Breast epithelium (tissue), 4 donors: ENCODE measurements at regions not wholly inside any gene's neighbourhood (a gene's known extent, or its start where the extent isn't known, plus 50 kb on each side); places are given as distances from the start of the nearest gene placed in this dataset.

Experiments used
- DNase-seq, 2 donors: peaks; one replicate each; pipeline ENCODE4 v3.0.0-alpha.2; 2019; ENCODE audit warnings: low spot score in 2 of 2
- H3K27ac ChIP-seq, 2 donors: fragments of 200-600 bp; sonication (generic) in 1 of 2; one replicate each; pipeline ENCODE4 v1.5.1; 2016 to 2019; ENCODE audit warnings: mild to moderate bottlenecking in 1 of 2
- H3K27me3 ChIP-seq, 2 donors: fragments of 200-600 bp; sonication (generic) in 1 of 2; one replicate each; pipeline versions ENCODE4 v1.5.1 to v1.6.0; 2017 to 2019; ENCODE audit warnings: control low read depth in 1 of 2, mild to moderate bottlenecking in 1 of 2
- H3K36me3 ChIP-seq: fragments of 200-600 bp; one replicate; pipeline ENCODE4 v1.5.1; 2019
- H3K4me1 ChIP-seq, 2 donors: fragments of 200-600 bp; sonication (generic); one replicate each; pipeline ENCODE4 v1.5.1; 2016 to 2019; ENCODE audit warnings: control low read depth in 1 of 2
- H3K4me3 ChIP-seq, 3 donors: fragments of 200-600 bp; sonication (generic); 1 replicate in 2 of 3; 2 replicates in 1 of 3; pipeline ENCODE4 v1.5.1; 2016 to 2019; ENCODE audit warnings: mild to moderate bottlenecking in 3 of 3, moderate library complexity in 2 of 3
- H3K9me3 ChIP-seq, 2 donors: fragments of 200-600 bp; sonication (generic) in 1 of 2; one replicate each; pipeline ENCODE4 v1.5.1; 2016 to 2019; ENCODE audit warnings: control low read depth in 1 of 2
- POLR2A ChIP-seq: fragments of 450-650 bp; IDR thresholded peaks from one replicate; pipeline ENCODE4 v1.6.1; 2016; ENCODE audit warnings: antibody characterized with exemption, mild to moderate bottlenecking, moderate library complexity
- POLR2AphosphoS5 ChIP-seq, 3 donors: sonication (generic); formaldehyde crosslinking; IDR thresholded peaks; one replicate each; pipeline ENCODE4 v1.6.1; 2017; ENCODE audit warnings: antibody characterized with exemption in 3 of 3
- intact Hi-C: fragments of 100-400 bp; cut with DNase I; formaldehyde crosslinking; loops from one replicate; pipeline ENCODE4 v1.15.1; 2023; ENCODE audit warnings: low total_unique reads
- TF ChIP-seq, protein P1 (sequence below), 3 donors: fragments of 450-650 bp; IDR thresholded peaks; one replicate each; pipeline ENCODE4 v1.5.1; 2016 to 2017; ENCODE audit warnings: antibody characterized with exemption in 3 of 3, mild to moderate bottlenecking in 3 of 3, moderate library complexity in 3 of 3

DNA sequence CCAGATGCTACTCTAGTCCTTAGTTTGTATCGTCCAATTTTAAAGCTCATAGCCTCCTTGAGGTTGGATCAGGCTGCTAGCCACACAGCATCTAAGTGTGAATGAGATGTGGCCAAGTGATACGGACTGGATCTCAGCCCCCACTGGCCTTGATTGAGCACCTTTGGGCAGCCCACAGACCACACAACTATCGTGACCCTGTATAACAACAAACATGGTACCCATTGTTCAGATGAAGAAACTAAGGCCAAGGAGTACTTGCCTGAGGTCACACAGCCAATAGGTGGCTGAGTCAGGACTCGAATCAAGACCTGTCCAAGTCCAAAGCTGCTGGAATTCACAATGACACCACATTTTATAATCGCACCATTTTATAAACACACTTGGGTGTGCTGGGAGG is 73.0 kb upstream of the IRX3 start:
- Histone ChIP-seq H3K36me3 (no peaks in the 10 kb centered on the region), H3K4me3 (no peak overlapping the region), H3K4me1 (no peaks in the 10 kb centered on the region), H3K27ac (no peak overlapping the region), H3K27me3 (no peaks in the 10 kb centered on the region), H3K9me3 (peaks cover 2 to 4% of the 10 kb centered on the region in 2 donors)
- TF ChIP-seq POLR2AphosphoS5 (IDR thresholded peaks at IDR 0.05) (no peak), POLR2A (no peak)
- TF ChIP-seq, protein P1, sequence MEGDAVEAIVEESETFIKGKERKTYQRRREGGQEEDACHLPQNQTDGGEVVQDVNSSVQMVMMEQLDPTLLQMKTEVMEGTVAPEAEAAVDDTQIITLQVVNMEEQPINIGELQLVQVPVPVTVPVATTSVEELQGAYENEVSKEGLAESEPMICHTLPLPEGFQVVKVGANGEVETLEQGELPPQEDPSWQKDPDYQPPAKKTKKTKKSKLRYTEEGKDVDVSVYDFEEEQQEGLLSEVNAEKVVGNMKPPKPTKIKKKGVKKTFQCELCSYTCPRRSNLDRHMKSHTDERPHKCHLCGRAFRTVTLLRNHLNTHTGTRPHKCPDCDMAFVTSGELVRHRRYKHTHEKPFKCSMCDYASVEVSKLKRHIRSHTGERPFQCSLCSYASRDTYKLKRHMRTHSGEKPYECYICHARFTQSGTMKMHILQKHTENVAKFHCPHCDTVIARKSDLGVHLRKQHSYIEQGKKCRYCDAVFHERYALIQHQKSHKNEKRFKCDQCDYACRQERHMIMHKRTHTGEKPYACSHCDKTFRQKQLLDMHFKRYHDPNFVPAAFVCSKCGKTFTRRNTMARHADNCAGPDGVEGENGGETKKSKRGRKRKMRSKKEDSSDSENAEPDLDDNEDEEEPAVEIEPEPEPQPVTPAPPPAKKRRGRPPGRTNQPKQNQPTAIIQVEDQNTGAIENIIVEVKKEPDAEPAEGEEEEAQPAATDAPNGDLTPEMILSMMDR (IDR thresholded peaks at IDR 0.05), result no peak
- DNase-seq, result no peak
- intact Hi-C loops, result no loop called here

DNA sequence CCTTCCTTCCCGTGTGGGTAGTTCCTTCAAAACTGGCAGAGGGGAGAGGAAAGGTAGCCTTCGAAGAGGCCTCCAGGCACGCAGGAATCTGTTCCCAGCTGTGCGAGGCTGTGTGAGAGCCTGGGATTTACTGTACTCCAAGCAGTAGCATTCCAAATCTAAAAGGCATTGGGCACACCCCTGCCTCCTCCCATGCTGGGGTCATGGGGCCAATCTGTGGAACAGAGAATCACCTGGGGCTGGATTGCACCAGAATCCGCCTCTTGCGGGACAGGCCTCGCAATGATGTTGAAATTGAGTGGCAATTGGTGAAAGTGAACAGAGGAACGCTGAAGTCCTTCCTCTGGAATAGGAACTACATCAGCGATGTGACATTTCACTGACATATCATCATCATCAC is 72.5 kb upstream of the IRX3 start:
- no peaks in the 10 kb centered on the region for H3K4me1 ChIP-seq
- no peak for DNase-seq
- H3K4me3 ChIP-seq, result no peak overlapping the region
- no peak for TF ChIP-seq POLR2AphosphoS5 (IDR thresholded peaks at IDR 0.05)
- TF ChIP-seq, protein P1 (IDR thresholded peaks at IDR 0.05), result no peak
- TF ChIP-seq POLR2A, result no peak
- H3K27me3 ChIP-seq, result no peaks in the 10 kb centered on the region
- H3K27ac ChIP-seq, result no peak overlapping the region
- H3K36me3 ChIP-seq, result no peaks in the 10 kb centered on the region
- intact Hi-C loops, result no loop called here
- H3K9me3 ChIP-seq, result peaks cover 4 to 7% of the 10 kb centered on the region in 2 donors

DNA sequence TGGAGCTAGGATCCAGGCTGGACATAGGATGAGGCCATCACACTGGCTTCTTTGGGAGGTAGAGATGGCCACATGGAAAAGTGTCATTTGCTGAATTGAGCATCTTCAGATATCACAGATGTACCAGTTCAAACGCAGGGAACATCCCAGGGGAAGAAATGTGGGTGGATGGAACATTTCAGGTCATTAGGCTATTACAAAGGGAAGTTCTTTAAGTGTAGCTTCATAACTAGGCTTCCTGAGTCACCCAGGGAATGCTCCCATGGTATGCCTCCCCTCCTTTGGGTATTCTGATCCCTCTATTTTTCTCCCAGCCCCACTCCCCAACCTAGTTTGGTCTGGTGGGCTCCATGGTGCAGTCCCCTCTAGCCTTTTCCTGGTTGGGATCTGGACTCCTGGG is 69.8 kb upstream of the IRX3 start:
- Histone ChIP-seq H3K9me3 (peaks cover 4 to 10% of the 10 kb centered on the region in 2 donors), H3K4me1 (no peaks in the 10 kb centered on the region), H3K4me3 (no peak overlapping the region), H3K27ac (no peak overlapping the region), H3K36me3 (no peaks in the 10 kb centered on the region), H3K27me3 (no peaks in the 10 kb centered on the region)
- TF ChIP-seq, protein P1 (IDR thresholded peaks at IDR 0.05), result no peak
- TF ChIP-seq POLR2AphosphoS5 (IDR thresholded peaks at IDR 0.05) (no peak), POLR2A (no peak)
- no peak for DNase-seq
- intact Hi-C loops, result no loop called here

DNA sequence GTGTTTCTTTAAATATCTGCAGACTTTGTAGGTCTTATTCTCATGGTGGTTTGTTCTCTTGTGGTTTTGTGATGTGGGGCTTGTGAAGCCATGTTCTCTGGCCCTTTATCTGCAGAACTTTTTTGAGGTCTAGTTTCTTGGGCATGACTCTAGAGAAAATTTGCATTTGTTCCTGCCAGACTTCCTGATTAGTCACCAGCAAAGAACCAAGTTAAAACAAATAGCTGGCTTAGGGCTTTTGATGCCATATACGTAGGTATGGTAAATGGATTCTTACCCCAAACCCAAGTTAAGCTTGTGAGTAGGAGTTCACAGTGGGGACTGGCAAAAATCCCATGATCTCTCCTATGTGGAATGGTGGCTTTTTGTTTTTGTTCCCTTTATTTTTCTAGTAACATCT is 68.7 kb upstream of the IRX3 start:
- Histone ChIP-seq H3K27ac (no peak overlapping the region), H3K4me3 (no peak overlapping the region), H3K27me3 (no peaks in the 10 kb centered on the region), H3K4me1 (no peaks in the 10 kb centered on the region), H3K36me3 (no peaks in the 10 kb centered on the region), H3K9me3 (peaks cover 4 to 10% of the 10 kb centered on the region in 2 donors)
- TF ChIP-seq, protein P1 (IDR thresholded peaks at IDR 0.05), result no peak
- TF ChIP-seq POLR2A, result no peak
- TF ChIP-seq POLR2AphosphoS5 (IDR thresholded peaks at IDR 0.05), result no peak
- DNase-seq, result no peak
- intact Hi-C loops, result no loop called here

DNA sequence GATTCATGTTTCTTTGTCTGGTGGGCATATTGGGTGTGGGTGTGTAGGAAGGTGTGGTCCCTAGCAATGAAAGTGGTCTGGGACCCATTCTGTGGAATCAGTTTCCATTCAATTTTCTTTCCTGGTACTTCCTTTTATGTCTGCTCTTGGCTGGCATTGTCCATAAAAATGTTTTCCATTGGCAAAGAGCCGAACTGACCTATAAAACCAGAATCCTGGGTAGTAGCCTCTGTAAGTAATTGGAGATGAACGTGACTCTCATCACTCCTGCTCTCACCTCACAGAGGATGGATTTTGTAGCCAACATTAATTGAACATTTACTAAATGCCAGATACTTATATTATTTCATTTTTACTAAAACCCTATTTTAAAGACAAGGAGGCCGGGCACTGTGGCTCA is 66.5 kb upstream of the IRX3 start:
- Histone ChIP-seq H3K36me3 (no peaks in the 10 kb centered on the region), H3K9me3 (peaks cover 4 to 10% of the 10 kb centered on the region in 2 donors), H3K27me3 (no peaks in the 10 kb centered on the region), H3K27ac (no peak overlapping the region), H3K4me3 (no peak overlapping the region), H3K4me1 (no peaks in the 10 kb centered on the region)
- no peak for DNase-seq
- TF ChIP-seq POLR2A, result no peak
- no peak for TF ChIP-seq POLR2AphosphoS5 (IDR thresholded peaks at IDR 0.05)
- TF ChIP-seq, protein P1 (IDR thresholded peaks at IDR 0.05), result no peak
- intact Hi-C loops, result no loop called here
